Activated T-cell treated with anti-CD3 and anti-CD28 coated beads, Interleukin-2, amount 50 U/mL, for 72 hours (primary cell): ENCODE measurements at regions not wholly inside any gene's neighbourhood (a gene's known extent, or its start where the extent isn't known, plus 50 kb on each side); places are given as distances from the start of the nearest gene placed in this dataset.

Source experiments
- ATAC-seq, 2 donors: fragments of 150-1000 bp; cut with Tn5 transposase; replicated peaks in 1 of 2; 2 replicates each; pipeline ENCODE4 v1.10.0; 2021; ENCODE audit warnings: moderate library complexity in 2 of 2, mild to moderate bottlenecking in 1 of 2
- DNase-seq, 2 donors: peaks; one replicate each; pipeline ENCODE4 v3.0.0; 2021 to 2022; ENCODE audit warnings: mixed read lengths in 1 of 2
- H3K27ac Mint-ChIP-seq: one replicate; pipeline ENCODE4 v1.8.0; 2022; ENCODE audit warnings: mild to moderate bottlenecking, moderate library complexity, mixed read lengths
- H3K27me3 Mint-ChIP-seq: one replicate; pipeline ENCODE4 v1.8.0; 2022; ENCODE audit warnings: low read depth, mixed read lengths
- H3K36me3 Mint-ChIP-seq, 2 donors: one replicate each; pipeline ENCODE4 v1.8.0; 2022; ENCODE audit warnings: mixed read lengths in 2 of 2, mild to moderate bottlenecking in 1 of 2; ENCODE audit not compliant: insufficient read depth in 2 of 2
- H3K4me1 Mint-ChIP-seq: one replicate; pipeline ENCODE4 v1.8.0; 2022; ENCODE audit warnings: low read depth, mixed read lengths
- H3K4me3 Mint-ChIP-seq, 2 donors: one replicate each; pipeline ENCODE4 v1.8.0; 2022; ENCODE audit warnings: mild to moderate bottlenecking in 2 of 2, mixed read lengths in 2 of 2, moderate library complexity in 2 of 2
- H3K9me3 Mint-ChIP-seq, 2 donors: one replicate each; pipeline ENCODE4 v1.8.0; 2022; ENCODE audit warnings: mixed read lengths in 2 of 2

- Mint-ChIP-seq H3K27me3 (no peaks in the 10 kb centered on the region), H3K4me1 (no peaks in the 10 kb centered on the region), H3K9me3 (no peaks in the 10 kb centered on the region), H3K4me3 (no peak overlapping the region), H3K27ac (no peak overlapping the region), H3K36me3 (no peaks in the 10 kb centered on the region)
- no peak for ATAC-seq
- no peak for DNase-seq
Measured at GRCh38 chr13:76175961-76176725, 540.0 kb downstream of the LMO7 start.

DNA sequence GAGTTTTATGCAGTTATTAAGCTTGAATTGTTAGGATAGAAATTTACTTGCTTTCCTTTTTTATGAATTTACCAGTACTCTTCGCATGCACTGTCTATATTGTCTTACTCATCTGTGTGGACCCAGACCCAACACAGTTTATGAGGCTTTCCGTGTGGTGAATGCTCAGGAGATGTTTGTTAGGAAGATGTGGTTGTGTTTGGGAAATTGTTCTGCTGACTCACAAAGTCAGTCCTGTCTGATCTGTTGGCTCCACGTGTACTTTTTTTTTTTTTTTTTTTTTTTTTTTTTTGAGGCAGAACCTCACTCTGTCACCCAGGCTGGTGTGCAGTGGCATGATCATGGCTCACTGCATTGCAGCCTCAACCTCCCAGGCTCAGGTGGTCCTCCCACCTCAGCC lies 532.5 kb downstream of the LMO7 start:
- H3K9me3 Mint-ChIP-seq = peaks cover 0 to 2% of the 10 kb centered on the region in 2 donors
- H3K4me1 Mint-ChIP-seq = no peaks in the 10 kb centered on the region
- no peaks in the 10 kb centered on the region for H3K27me3 Mint-ChIP-seq
- no peak overlapping the region for H3K27ac Mint-ChIP-seq
- no peak overlapping the region for H3K4me3 Mint-ChIP-seq
- no peak for ATAC-seq
- no peaks in the 10 kb centered on the region for H3K36me3 Mint-ChIP-seq
- no peak for DNase-seq

GRCh38 chr13:76164290-76164689 lies 528.2 kb downstream of the LMO7 start:
- Mint-ChIP-seq H3K4me3 (no peak overlapping the region), H3K36me3 (no peaks in the 10 kb centered on the region)

DNA sequence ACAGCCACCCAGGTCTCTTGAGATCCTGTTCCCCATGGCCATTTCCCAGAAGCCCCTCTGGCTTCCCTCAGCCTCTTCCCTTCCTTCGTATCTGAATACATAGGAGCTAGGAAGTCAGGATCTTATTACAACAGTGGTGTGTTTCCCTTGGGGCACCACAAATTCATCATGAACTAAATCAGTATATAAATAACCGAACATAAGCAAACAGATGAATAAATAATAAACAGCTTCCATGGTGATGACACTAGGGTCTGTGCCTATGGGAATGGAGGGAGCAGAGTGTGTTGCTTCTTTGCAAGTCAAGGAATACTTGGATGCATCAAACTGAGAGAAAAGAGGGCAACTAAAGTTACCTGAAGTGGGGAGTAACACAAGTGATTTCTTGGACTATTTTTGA lies 527.6 kb downstream of the LMO7 start:
- DNase-seq = no peak
- Mint-ChIP-seq H3K27ac (no peak overlapping the region), H3K27me3 (no peaks in the 10 kb centered on the region), H3K4me3 (no peak overlapping the region), H3K9me3 (peaks cover 0 to 2% of the 10 kb centered on the region in 2 donors), H3K4me1 (no peaks in the 10 kb centered on the region), H3K36me3 (no peaks in the 10 kb centered on the region)
- ATAC-seq = no peak

More at GRCh38 chr13:76164290-76164689, 528.2 kb downstream of the LMO7 start:
- DNase-seq = no peak
- Mint-ChIP-seq H3K9me3 (peaks cover 0 to 2% of the 10 kb centered on the region in 2 donors), H3K27ac (no peak overlapping the region), H3K4me1 (no peaks in the 10 kb centered on the region), H3K27me3 (no peaks in the 10 kb centered on the region)
- ATAC-seq = no peak

GRCh38 chr13:76160961-76161925 lies 525.1 kb downstream of the LMO7 start:
- no peaks in the 10 kb centered on the region for H3K4me1 Mint-ChIP-seq
- H3K4me3 Mint-ChIP-seq = no peak overlapping the region
- no peak for DNase-seq
- no peaks in the 10 kb centered on the region for H3K36me3 Mint-ChIP-seq
- no peaks in the 10 kb centered on the region for H3K9me3 Mint-ChIP-seq
- H3K27ac Mint-ChIP-seq = no peak overlapping the region
- no peak for ATAC-seq
- no peaks in the 10 kb centered on the region for H3K27me3 Mint-ChIP-seq

DNA sequence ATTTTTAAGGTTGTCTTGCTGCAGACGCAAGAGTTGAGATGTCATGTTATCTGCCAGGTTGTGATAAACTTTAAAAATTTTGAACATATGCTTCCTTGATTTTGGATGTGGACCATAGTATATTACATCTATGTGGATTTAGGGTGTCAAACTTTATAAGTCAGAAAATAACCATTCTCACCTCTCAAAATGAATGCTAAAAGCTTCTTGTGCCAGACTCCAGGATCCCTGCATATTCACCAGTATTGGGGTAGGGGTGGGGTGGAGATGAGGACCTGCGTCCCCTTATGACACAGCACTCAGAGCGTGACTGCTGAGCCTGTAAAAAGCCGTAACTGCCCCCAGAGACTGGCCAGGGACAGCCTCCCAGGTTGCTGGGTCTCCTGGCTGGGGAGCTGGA lies 524.4 kb downstream of the LMO7 start:
- no peak for ATAC-seq
- no peaks in the 10 kb centered on the region for H3K27me3 Mint-ChIP-seq
- H3K36me3 Mint-ChIP-seq = no peaks in the 10 kb centered on the region
- DNase-seq = no peak
- H3K4me1 Mint-ChIP-seq = no peaks in the 10 kb centered on the region
- H3K27ac Mint-ChIP-seq = no peak overlapping the region
- H3K9me3 Mint-ChIP-seq = no peaks in the 10 kb centered on the region
- H3K4me3 Mint-ChIP-seq = no peak overlapping the region

GRCh38 chr13:76157926-76158325 lies 521.8 kb downstream of the LMO7 start:
- no peaks in the 10 kb centered on the region for H3K36me3 Mint-ChIP-seq
- no peaks in the 10 kb centered on the region for H3K9me3 Mint-ChIP-seq
- no peak overlapping the region for H3K27ac Mint-ChIP-seq
- DNase-seq = no peak
- no peak overlapping the region for H3K4me3 Mint-ChIP-seq
- H3K4me1 Mint-ChIP-seq = no peaks in the 10 kb centered on the region
- H3K27me3 Mint-ChIP-seq = peaks cover 5% of the 10 kb centered on the region
- no peak for ATAC-seq

DNA sequence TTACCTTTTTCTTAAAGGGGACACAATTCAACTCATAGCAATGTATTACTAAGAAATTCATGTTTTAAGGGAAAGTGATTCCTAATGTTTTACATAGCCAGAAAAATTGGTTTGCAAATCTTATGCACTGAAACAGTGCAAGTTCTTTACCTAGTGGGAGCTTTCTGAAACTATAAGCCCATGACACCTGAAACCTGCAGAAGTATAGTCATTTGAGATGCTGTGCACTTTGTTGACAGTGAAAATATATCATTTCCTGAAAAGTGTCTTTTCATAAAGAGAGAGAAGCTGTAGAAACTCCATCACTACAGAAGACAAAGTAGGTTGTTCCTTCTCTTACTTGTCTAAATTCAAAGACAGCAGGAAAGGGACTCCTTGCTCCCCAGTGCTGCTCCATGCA lies 517.1 kb downstream of the LMO7 start:
- H3K4me3 Mint-ChIP-seq = no peak overlapping the region
- no peaks in the 10 kb centered on the region for H3K4me1 Mint-ChIP-seq
- peaks cover 5% of the 10 kb centered on the region for H3K27me3 Mint-ChIP-seq
- no peaks in the 10 kb centered on the region for H3K9me3 Mint-ChIP-seq
- no peaks in the 10 kb centered on the region for H3K36me3 Mint-ChIP-seq
- no peak overlapping the region for H3K27ac Mint-ChIP-seq
- DNase-seq = no peak
- ATAC-seq = no peak

- peaks cover 3% of the 10 kb centered on the region for H3K27me3 Mint-ChIP-seq
- no peak for DNase-seq
- ATAC-seq = no peak
- no peaks in the 10 kb centered on the region for H3K9me3 Mint-ChIP-seq
- no peak overlapping the region for H3K27ac Mint-ChIP-seq
- no peaks in the 10 kb centered on the region for H3K4me1 Mint-ChIP-seq
- no peak overlapping the region for H3K4me3 Mint-ChIP-seq
- no peaks in the 10 kb centered on the region for H3K36me3 Mint-ChIP-seq
Measured at GRCh38 chr13:76148926-76149325, 512.8 kb downstream of the LMO7 start.

DNA sequence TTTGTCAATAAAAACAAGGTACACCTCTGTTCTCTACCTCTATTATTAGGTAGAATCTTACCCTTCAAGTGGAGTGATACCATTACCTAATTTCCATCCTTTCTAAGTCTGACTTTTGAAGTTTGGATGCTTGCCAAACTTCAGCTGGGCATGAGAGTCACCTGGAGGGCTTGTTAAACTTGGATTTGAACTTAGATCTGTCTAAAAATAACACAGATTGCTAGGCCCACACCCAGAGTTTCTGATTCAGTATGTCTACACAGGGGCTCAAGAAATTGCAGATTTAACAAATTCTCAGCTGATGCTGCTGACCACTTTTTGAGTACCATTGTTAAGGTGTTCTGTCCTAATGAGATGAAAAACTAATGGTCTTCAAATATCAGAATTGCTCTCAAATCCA lies 512.2 kb downstream of the LMO7 start:
- Mint-ChIP-seq H3K4me3 (no peak overlapping the region), H3K4me1 (no peaks in the 10 kb centered on the region), H3K27ac (no peak overlapping the region), H3K9me3 (no peaks in the 10 kb centered on the region), H3K36me3 (no peaks in the 10 kb centered on the region), H3K27me3 (no peaks in the 10 kb centered on the region)
- no peak for ATAC-seq
- DNase-seq = no peak

GRCh38 chr13:76132532-76132931 lies 496.4 kb downstream of the LMO7 start:
- no peaks in the 10 kb centered on the region for H3K27me3 Mint-ChIP-seq
- no peak for ATAC-seq
- H3K36me3 Mint-ChIP-seq = no peaks in the 10 kb centered on the region
- H3K9me3 Mint-ChIP-seq = peaks cover 0 to 2% of the 10 kb centered on the region in 2 donors
- H3K4me1 Mint-ChIP-seq = no peaks in the 10 kb centered on the region
- no peak for DNase-seq
- H3K27ac Mint-ChIP-seq = no peak overlapping the region
- no peak overlapping the region for H3K4me3 Mint-ChIP-seq

- H3K27me3 Mint-ChIP-seq = no peaks in the 10 kb centered on the region
- H3K27ac Mint-ChIP-seq = no peak overlapping the region
- no peaks in the 10 kb centered on the region for H3K36me3 Mint-ChIP-seq
Measured at GRCh38 chr13:76131551-76131950, 495.4 kb downstream of the LMO7 start.

GRCh38 chr13:76129305-76130000 lies 493.3 kb downstream of the LMO7 start:
- H3K4me3 Mint-ChIP-seq = no peak overlapping the region
- ATAC-seq = no peak

More at GRCh38 chr13:76131551-76131950, 495.4 kb downstream of the LMO7 start:
- Mint-ChIP-seq H3K9me3 (no peaks in the 10 kb centered on the region), H3K4me3 (no peak overlapping the region), H3K4me1 (no peaks in the 10 kb centered on the region)
- DNase-seq = no peak
- no peak for ATAC-seq

More at GRCh38 chr13:76129305-76130000, 493.3 kb downstream of the LMO7 start:
- H3K27me3 Mint-ChIP-seq = no peaks in the 10 kb centered on the region
- H3K4me1 Mint-ChIP-seq = no peaks in the 10 kb centered on the region
- no peak overlapping the region for H3K27ac Mint-ChIP-seq
- H3K9me3 Mint-ChIP-seq = peaks cover 0 to 2% of the 10 kb centered on the region in 2 donors
- H3K36me3 Mint-ChIP-seq = no peaks in the 10 kb centered on the region
- DNase-seq = no peak
